ENCODE measurements at regions not wholly inside any gene's neighbourhood (a gene's known extent, or its start where the extent isn't known, plus 50 kb on each side); places are given as distances from the start of the nearest gene placed in this dataset.
A peak's percentile ranks its signal among the peaks of the same experiment; 100 is the strongest.

DNA sequence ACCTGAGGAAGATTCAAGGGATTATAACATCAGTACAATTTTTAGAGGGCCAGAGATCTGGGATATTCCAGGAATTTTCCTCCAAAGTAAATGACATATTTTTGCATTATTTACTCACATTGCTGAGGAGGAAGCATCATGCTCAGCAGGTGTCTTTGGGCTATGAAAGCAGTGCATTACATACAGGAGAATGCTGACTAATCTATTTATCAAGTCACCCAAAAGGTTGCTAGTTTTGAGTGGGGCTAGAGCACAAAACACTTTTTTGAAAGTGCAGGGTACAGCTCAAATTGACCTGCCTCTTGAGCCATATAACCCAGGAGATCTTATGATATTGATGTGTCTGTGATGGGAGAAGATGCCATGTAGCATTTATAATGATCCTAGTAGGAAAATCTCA is 603.1 kb downstream of the POM121L12 start:
- ChIA-PET POLR2A (no interaction called here), CTCF (no interaction called here)
- H3K4me3 ChIP-seq: no peak overlapping the region
- H3K4me1 ChIP-seq: no peaks in the 10 kb centered on the region
- FAIRE-seq (no peak), DNase-seq (ENCODE audit: low read depth in 1 of 2, low spot score in 1 of 2) (no peak), ATAC-seq (no peak)
- H3K4me2 ChIP-seq: no peak overlapping the region
- H3K9me3 ChIP-seq: no peaks in the 10 kb centered on the region
- no peak overlapping the region for H3K27ac ChIP-seq
- TF ChIP-seq BHLHE40 (IDR thresholded peaks at IDR 0.05; ENCODE audit: low read depth, low read length) (no peak), MAFK (IDR thresholded peaks at IDR 0.05; ENCODE audit: partially characterized antibody) (peak; percentile 46)

- Histone ChIP-seq H3K4me3 (no peak overlapping the region), H3K27ac (no peak overlapping the region), H3K4me2 (no peak overlapping the region), H3K9me3 (no peaks in the 10 kb centered on the region), H3K4me1 (no peaks in the 10 kb centered on the region)
- CTCF ChIA-PET: no interaction called here
- FAIRE-seq: no peak
- no peak for ATAC-seq
- no peak for DNase-seq (ENCODE audit: low read depth in 1 of 2, low spot score in 1 of 2)
- POLR2A ChIA-PET: no interaction called here
- TF ChIP-seq MAX (IDR thresholded peaks at IDR 0.05) (no peak), ZSCAN20 (CRISPR knock-in tag; IDR thresholded peaks at IDR 0.05) (no peak), HES2 (IDR thresholded peaks at IDR 0.05) (no peak), CEBPB (IDR thresholded peaks at IDR 0.05) (no peak), RFX5 (IDR thresholded peaks at IDR 0.05) (no peak), ESRRA (IDR thresholded peaks at IDR 0.05; ENCODE audit: borderline replicate concordance, low read length) (no peak), E2F6 (IDR thresholded peaks at IDR 0.05; ENCODE audit: borderline replicate concordance, low read depth) (no peak), ZFP36 (IDR thresholded peaks at IDR 0.05; ENCODE audit: borderline replicate concordance, partially characterized antibody) (no peak), FOXS1 (CRISPR knock-in tag; IDR thresholded peaks at IDR 0.05) (no peak), FOSB (CRISPR knock-in tag; IDR thresholded peaks at IDR 0.05) (no peak), KDM1A (IDR thresholded peaks at IDR 0.05; ENCODE audit: low read depth) (no peak), KDM5A (IDR thresholded peaks at IDR 0.05) (no peak), EP300 (IDR thresholded peaks at IDR 0.05) (no peak), SMC3 (IDR thresholded peaks at IDR 0.05) (no peak), HOXB5 (CRISPR knock-in tag; IDR thresholded peaks at IDR 0.05) (no peak)
- TF ChIP-seq, protein P1, sequence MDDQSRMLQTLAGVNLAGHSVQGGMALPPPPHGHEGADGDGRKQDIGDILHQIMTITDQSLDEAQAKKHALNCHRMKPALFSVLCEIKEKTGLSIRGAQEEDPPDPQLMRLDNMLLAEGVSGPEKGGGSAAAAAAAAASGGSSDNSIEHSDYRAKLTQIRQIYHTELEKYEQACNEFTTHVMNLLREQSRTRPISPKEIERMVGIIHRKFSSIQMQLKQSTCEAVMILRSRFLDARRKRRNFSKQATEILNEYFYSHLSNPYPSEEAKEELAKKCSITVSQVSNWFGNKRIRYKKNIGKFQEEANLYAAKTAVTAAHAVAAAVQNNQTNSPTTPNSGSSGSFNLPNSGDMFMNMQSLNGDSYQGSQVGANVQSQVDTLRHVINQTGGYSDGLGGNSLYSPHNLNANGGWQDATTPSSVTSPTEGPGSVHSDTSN (IDR thresholded peaks at IDR 0.05): no peak
These were observed 605.7 kb downstream of the POM121L12 start for GRCh38 chr7:53641091-53641490.

DNA sequence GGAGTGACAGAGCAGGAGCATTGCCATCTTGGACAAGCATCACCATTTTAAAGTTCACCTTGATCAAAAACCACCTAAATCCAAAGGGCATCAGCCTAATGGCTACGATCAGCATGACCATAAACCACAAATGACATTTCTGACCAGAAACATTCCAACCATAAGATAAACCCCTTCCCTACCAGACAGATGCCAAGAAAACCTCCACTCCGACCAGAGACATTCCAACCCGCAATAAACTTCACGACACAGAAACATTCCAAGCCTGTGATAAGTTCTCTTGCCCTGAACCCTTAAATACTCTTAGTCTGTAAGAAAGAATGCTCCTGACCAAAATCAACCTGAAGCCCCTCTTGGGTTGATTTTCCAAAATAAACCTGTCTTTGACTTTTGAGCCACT is 606.9 kb downstream of the POM121L12 start:
- ChIA-PET POLR2A (no interaction called here), CTCF (no interaction called here)
- DNase-seq (ENCODE audit: low read depth in 1 of 2, low spot score in 1 of 2) (no peak), FAIRE-seq (no peak), ATAC-seq (no peak)
- H3K4me3 ChIP-seq: no peak overlapping the region
- H3K4me2 ChIP-seq: no peak overlapping the region
- TF ChIP-seq ZNF302 (CRISPR knock-in tag; IDR thresholded peaks at IDR 0.05) (no peak), HOXB5 (CRISPR knock-in tag; IDR thresholded peaks at IDR 0.05) (no peak), NFE2L2 (conservative IDR thresholded peaks at IDR 0.05; ENCODE audit: low read length) (no peak), FOXS1 (CRISPR knock-in tag; IDR thresholded peaks at IDR 0.05) (no peak), ZSCAN20 (CRISPR knock-in tag; IDR thresholded peaks at IDR 0.05) (no peak), MAFK (IDR thresholded peaks at IDR 0.05; ENCODE audit: partially characterized antibody) (no peak), FOSB (CRISPR knock-in tag; IDR thresholded peaks at IDR 0.05) (no peak), EHMT2 (IDR thresholded peaks at IDR 0.05; ENCODE audit: low read depth) (no peak), E2F6 (IDR thresholded peaks at IDR 0.05; ENCODE audit: borderline replicate concordance, low read depth) (no peak), CHD4 (IDR thresholded peaks at IDR 0.05; ENCODE audit: borderline replicate concordance) (no peak), ZFP36 (IDR thresholded peaks at IDR 0.05; ENCODE audit: borderline replicate concordance, partially characterized antibody) (no peak), HEYL (CRISPR knock-in tag; IDR thresholded peaks at IDR 0.05) (no peak), GATA3 (IDR thresholded peaks at IDR 0.05; ENCODE audit: borderline replicate concordance) (no peak), JUN (IDR thresholded peaks at IDR 0.05) (no peak)
- TF ChIP-seq, protein P2, sequence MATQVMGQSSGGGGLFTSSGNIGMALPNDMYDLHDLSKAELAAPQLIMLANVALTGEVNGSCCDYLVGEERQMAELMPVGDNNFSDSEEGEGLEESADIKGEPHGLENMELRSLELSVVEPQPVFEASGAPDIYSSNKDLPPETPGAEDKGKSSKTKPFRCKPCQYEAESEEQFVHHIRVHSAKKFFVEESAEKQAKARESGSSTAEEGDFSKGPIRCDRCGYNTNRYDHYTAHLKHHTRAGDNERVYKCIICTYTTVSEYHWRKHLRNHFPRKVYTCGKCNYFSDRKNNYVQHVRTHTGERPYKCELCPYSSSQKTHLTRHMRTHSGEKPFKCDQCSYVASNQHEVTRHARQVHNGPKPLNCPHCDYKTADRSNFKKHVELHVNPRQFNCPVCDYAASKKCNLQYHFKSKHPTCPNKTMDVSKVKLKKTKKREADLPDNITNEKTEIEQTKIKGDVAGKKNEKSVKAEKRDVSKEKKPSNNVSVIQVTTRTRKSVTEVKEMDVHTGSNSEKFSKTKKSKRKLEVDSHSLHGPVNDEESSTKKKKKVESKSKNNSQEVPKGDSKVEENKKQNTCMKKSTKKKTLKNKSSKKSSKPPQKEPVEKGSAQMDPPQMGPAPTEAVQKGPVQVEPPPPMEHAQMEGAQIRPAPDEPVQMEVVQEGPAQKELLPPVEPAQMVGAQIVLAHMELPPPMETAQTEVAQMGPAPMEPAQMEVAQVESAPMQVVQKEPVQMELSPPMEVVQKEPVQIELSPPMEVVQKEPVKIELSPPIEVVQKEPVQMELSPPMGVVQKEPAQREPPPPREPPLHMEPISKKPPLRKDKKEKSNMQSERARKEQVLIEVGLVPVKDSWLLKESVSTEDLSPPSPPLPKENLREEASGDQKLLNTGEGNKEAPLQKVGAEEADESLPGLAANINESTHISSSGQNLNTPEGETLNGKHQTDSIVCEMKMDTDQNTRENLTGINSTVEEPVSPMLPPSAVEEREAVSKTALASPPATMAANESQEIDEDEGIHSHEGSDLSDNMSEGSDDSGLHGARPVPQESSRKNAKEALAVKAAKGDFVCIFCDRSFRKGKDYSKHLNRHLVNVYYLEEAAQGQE (IDR thresholded peaks at IDR 0.05): no peak
- TF ChIP-seq, protein P1 (IDR thresholded peaks at IDR 0.05): no peak
- TF ChIP-seq, protein P3, sequence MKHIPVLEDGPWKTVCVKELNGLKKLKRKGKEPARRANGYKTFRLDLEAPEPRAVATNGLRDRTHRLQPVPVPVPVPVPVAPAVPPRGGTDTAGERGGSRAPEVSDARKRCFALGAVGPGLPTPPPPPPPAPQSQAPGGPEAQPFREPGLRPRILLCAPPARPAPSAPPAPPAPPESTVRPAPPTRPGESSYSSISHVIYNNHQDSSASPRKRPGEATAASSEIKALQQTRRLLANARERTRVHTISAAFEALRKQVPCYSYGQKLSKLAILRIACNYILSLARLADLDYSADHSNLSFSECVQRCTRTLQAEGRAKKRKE (CRISPR knock-in tag; IDR thresholded peaks at IDR 0.05; ENCODE audit: low read depth): no peak
- H3K27ac ChIP-seq: no peak overlapping the region
- no peaks in the 10 kb centered on the region for H3K4me1 ChIP-seq
- H3K9me3 ChIP-seq: no peaks in the 10 kb centered on the region
- WGBS (ENCODE audit: missing lambda C conversion rate): 0% methylated on average over 4 of the region's 4 CpGs
